ENCODE measurements at regions not wholly inside any gene's neighbourhood (a gene's known extent, or its start where the extent isn't known, plus 50 kb on each side); places are given as distances from the start of the nearest gene placed in this dataset.

DNA sequence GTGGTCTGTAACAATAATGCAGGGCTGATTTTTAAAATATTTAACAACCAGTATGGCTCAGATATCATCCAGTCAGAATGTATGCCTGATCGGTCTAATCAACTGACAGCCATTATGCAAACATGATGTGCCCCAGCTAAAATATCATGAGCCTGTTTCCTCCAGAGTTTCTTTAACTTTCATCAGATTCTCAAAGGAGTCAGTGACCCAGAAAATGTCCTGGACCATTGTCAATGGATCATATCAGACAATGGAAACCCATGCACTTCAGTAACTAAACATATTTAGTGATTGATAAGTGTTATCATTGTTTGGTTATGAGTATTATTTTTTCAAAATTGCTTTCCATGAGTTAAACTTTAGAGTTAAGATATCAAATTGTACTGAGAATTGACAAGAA, 173.5 kb downstream of the LMBRD1 start:
- H3K27ac Mint-ChIP-seq = no peak overlapping the region
- POLR2A ChIA-PET = no interaction called here
- H3K36me3 ChIP-seq (ENCODE audit: insufficient read depth, low read length) = no peaks in the 10 kb centered on the region
- H3K4me3 ChIP-seq (ENCODE audit: low read length) = no peak overlapping the region
- no peaks in the 10 kb centered on the region for H3K4me1 ChIP-seq (ENCODE audit: insufficient read depth, low read length)
- H3K4me1 Mint-ChIP-seq (ENCODE audit: low read depth) = no peaks in the 10 kb centered on the region
- H3K27ac ChIP-seq (ENCODE audit: low read depth in 1 of 2, low read length in 2 of 2) = no peak overlapping the region
- no peak overlapping the region for H3K4me3 Mint-ChIP-seq
- CTCF ChIA-PET = no interaction called here
- H3K9me3 Mint-ChIP-seq = no peaks in the 10 kb centered on the region
- no peaks in the 10 kb centered on the region for H3K27me3 ChIP-seq (ENCODE audit: control insufficient read depth in 1 of 2, insufficient read depth in 2 of 2, low read length in 2 of 2)
- intact Hi-C loops (cut with DNase I, micrococcal nuclease) = no loop called here
- DNase-seq (no peak), ATAC-seq (ENCODE audit: poor library complexity) (no peak)
- TF ChIP-seq, protein P1, sequence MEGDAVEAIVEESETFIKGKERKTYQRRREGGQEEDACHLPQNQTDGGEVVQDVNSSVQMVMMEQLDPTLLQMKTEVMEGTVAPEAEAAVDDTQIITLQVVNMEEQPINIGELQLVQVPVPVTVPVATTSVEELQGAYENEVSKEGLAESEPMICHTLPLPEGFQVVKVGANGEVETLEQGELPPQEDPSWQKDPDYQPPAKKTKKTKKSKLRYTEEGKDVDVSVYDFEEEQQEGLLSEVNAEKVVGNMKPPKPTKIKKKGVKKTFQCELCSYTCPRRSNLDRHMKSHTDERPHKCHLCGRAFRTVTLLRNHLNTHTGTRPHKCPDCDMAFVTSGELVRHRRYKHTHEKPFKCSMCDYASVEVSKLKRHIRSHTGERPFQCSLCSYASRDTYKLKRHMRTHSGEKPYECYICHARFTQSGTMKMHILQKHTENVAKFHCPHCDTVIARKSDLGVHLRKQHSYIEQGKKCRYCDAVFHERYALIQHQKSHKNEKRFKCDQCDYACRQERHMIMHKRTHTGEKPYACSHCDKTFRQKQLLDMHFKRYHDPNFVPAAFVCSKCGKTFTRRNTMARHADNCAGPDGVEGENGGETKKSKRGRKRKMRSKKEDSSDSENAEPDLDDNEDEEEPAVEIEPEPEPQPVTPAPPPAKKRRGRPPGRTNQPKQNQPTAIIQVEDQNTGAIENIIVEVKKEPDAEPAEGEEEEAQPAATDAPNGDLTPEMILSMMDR (IDR thresholded peaks at IDR 0.05) = no peak
- no peaks in the 10 kb centered on the region for H3K9me3 ChIP-seq (ENCODE audit: control insufficient read depth in 1 of 2, insufficient read depth in 1 of 2, low read length in 2 of 2)
- no peaks in the 10 kb centered on the region for H3K36me3 Mint-ChIP-seq (ENCODE audit: low read depth)
- peaks cover 27% of the 10 kb centered on the region for H3K27me3 Mint-ChIP-seq

DNA sequence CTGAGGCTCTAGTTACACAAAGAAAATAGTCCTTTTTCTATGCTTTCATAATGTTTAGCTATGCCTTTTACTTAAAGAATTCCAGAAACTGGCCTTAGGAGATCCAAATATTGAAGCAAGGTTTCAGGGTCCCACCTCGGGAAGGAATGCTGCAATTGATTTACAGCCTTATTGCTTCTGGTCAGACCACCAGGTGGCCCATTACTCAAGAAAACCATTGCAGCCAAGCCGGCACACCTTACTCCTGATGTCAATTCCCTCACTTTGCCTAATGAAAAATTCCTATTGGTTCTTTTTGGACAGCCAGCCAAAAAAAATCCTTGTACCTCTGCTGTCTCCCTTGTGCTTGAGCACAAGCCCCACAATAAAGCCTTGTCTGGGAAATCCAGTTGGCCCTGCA, 173.9 kb downstream of the LMBRD1 start:
- Mint-ChIP-seq H3K4me1 (ENCODE audit: low read depth) (no peaks in the 10 kb centered on the region), H3K9me3 (no peaks in the 10 kb centered on the region), H3K4me3 (no peak overlapping the region), H3K36me3 (ENCODE audit: low read depth) (no peaks in the 10 kb centered on the region), H3K27ac (no peak overlapping the region), H3K27me3 (peaks cover 26% of the 10 kb centered on the region)
- POLR2A ChIA-PET = no interaction called here
- H3K27me3 ChIP-seq (ENCODE audit: control insufficient read depth in 1 of 2, insufficient read depth in 2 of 2, low read length in 2 of 2) = no peaks in the 10 kb centered on the region
- H3K27ac ChIP-seq (ENCODE audit: low read depth in 1 of 2, low read length in 2 of 2) = no peak overlapping the region
- H3K36me3 ChIP-seq (ENCODE audit: insufficient read depth, low read length) = no peaks in the 10 kb centered on the region
- no peak for DNase-seq
- H3K4me3 ChIP-seq (ENCODE audit: low read length) = no peak overlapping the region
- TF ChIP-seq, protein P1 (IDR thresholded peaks at IDR 0.05) = no peak
- intact Hi-C loops (cut with DNase I, micrococcal nuclease) = no loop called here
- no peak for ATAC-seq (ENCODE audit: poor library complexity)
- H3K4me1 ChIP-seq (ENCODE audit: insufficient read depth, low read length) = no peaks in the 10 kb centered on the region
- CTCF ChIA-PET = no interaction called here
- no peaks in the 10 kb centered on the region for H3K9me3 ChIP-seq (ENCODE audit: control insufficient read depth in 1 of 2, insufficient read depth in 1 of 2, low read length in 2 of 2)

DNA sequence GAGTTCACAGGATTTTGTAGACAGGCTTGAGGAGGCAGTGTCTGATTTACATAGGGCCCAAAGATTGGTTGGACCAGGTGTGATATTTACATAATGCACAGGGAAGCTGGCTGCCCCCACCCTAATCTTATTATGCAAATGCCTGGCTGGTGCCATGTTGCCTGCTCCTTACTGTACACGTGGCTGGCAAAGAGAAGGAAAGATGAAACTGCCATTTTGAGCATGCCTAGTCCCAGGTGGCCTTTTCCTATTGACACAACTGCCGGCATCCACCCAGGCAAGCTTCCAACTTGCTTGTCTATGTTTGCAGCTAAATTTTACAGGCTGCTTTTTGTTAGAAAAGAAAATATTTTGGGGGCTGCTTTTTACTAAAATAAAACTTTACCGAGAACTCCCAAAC, 174.6 kb downstream of the LMBRD1 start:
- H3K27me3 ChIP-seq (ENCODE audit: control insufficient read depth in 1 of 2, insufficient read depth in 2 of 2, low read length in 2 of 2) = no peaks in the 10 kb centered on the region
- Mint-ChIP-seq H3K36me3 (ENCODE audit: low read depth) (no peaks in the 10 kb centered on the region), H3K9me3 (no peaks in the 10 kb centered on the region), H3K4me1 (ENCODE audit: low read depth) (no peaks in the 10 kb centered on the region), H3K4me3 (no peak overlapping the region), H3K27me3 (peaks cover 19% of the 10 kb centered on the region), H3K27ac (no peak overlapping the region)
- TF ChIP-seq, protein P1 (IDR thresholded peaks at IDR 0.05) = no peak
- H3K9me3 ChIP-seq (ENCODE audit: control insufficient read depth in 1 of 2, insufficient read depth in 1 of 2, low read length in 2 of 2) = no peaks in the 10 kb centered on the region
- ChIA-PET CTCF (no interaction called here), POLR2A (no interaction called here)
- H3K27ac ChIP-seq (ENCODE audit: low read depth in 1 of 2, low read length in 2 of 2) = no peak overlapping the region
- DNase-seq = no peak
- no peaks in the 10 kb centered on the region for H3K36me3 ChIP-seq (ENCODE audit: insufficient read depth, low read length)
- H3K4me1 ChIP-seq (ENCODE audit: insufficient read depth, low read length) = no peaks in the 10 kb centered on the region
- ATAC-seq (ENCODE audit: poor library complexity) = no peak
- intact Hi-C loops (cut with DNase I, micrococcal nuclease) = no loop called here
- H3K4me3 ChIP-seq (ENCODE audit: low read length) = no peak overlapping the region

Data from CD4-positive, alpha-beta T cell (primary cell).